IMR-90 (cell line): ENCODE measurements at regions not wholly inside any gene's neighbourhood (a gene's known extent, or its start where the extent isn't known, plus 50 kb on each side); places are given as distances from the start of the nearest gene placed in this dataset.

Experiments
- ATAC-seq: fragments of 200-7000 bp; cut with Tn5 transposase; 2 replicates; pipeline ENCODE4 v1.9.1; 2020; ENCODE audit warnings: low read depth, mild to moderate bottlenecking, moderate library complexity
- BruUV-seq: library from RNA; stranded (reverse); fragments of 400-500 nt; replicated peaks from 2 replicates; lab custom pipeline; 2021; lab: Mats Ljungman, UMichigan
- CTCF ChIA-PET: fragments of 300-600 bp; formaldehyde crosslinking; extraction: SDS; loops from one replicate; lab custom pipeline; 2021; ENCODE audit warnings: antibody characterized with exemption; lab: Yijun Ruan, JAX
- POLR2A ChIA-PET: fragments of 300-600 bp; sonication (Branson Sonifier 250); formaldehyde crosslinking; loops from one replicate; lab custom pipeline; 2022; ENCODE audit warnings: antibody characterized with exemption; ENCODE audit not compliant: unreplicated experiment; lab: Charles Lee
- DNase-seq: peaks from one replicate; pipeline ENCODE4 v3.0.0; 2013
- H2AFZ ChIP-seq: replicated peaks from 2 replicates; pipeline ENCODE3; 2013; ENCODE audit warnings: low read length, mild to moderate bottlenecking; ENCODE audit not compliant: poor library complexity
- H2AK5ac ChIP-seq: 2 replicates; pipeline ENCODE4 v1.6.1; 2013; ENCODE audit warnings: low read depth, low read length, inconsistent platforms
- H2AK9ac ChIP-seq: replicated peaks from 2 replicates; pipeline ENCODE3; 2013; ENCODE audit warnings: mild to moderate bottlenecking, low read depth, low read length, moderate library complexity; ENCODE audit not compliant: poor library complexity
- H2BK120ac ChIP-seq: 2 replicates; pipeline ENCODE4 v1.6.1; 2013; ENCODE audit warnings: low read depth, low read length, inconsistent platforms
- H2BK15ac ChIP-seq: 3 replicates; pipeline ENCODE4 v1.6.1; 2013; ENCODE audit warnings: low read depth, low read length, inconsistent platforms
- H2BK20ac ChIP-seq: 2 replicates; pipeline ENCODE4 v1.6.1; 2013; ENCODE audit warnings: low read depth, mild to moderate bottlenecking, inconsistent platforms, low read length, moderate library complexity
- H2BK5ac ChIP-seq: 2 replicates; pipeline ENCODE4 v1.6.1; 2013; ENCODE audit warnings: mild to moderate bottlenecking, low read depth, low read length, inconsistent platforms; ENCODE audit not compliant: poor library complexity, severe bottlenecking
- H3K14ac ChIP-seq: replicated peaks from 2 replicates; pipeline ENCODE4 v1.6.1; 2013; ENCODE audit warnings: low read depth, low read length, inconsistent platforms
- H3K18ac ChIP-seq: 2 replicates; pipeline ENCODE4 v1.6.1; 2013; ENCODE audit warnings: low read depth, low read length, control low read depth
- H3K23ac ChIP-seq: 2 replicates; pipeline ENCODE4 v1.6.1; 2013; ENCODE audit warnings: low read depth, low read length, inconsistent platforms
- H3K27ac ChIP-seq: 2 replicates; pipeline ENCODE4 v1.5.1; 2013; ENCODE audit warnings: mild to moderate bottlenecking, control low read depth, low read length; ENCODE audit not compliant: insufficient read depth
- H3K27me3 ChIP-seq: 2 replicates; pipeline ENCODE4 v1.6.1; 2013; ENCODE audit warnings: low read length; ENCODE audit not compliant: control insufficient read depth, insufficient read depth
- H3K36me3 ChIP-seq: 2 replicates; pipeline ENCODE4 v1.6.1; 2013; ENCODE audit warnings: low read length, mixed read lengths; ENCODE audit not compliant: control insufficient read depth, insufficient read depth
- H3K4ac ChIP-seq: 2 replicates; pipeline ENCODE4 v1.6.1; 2013; ENCODE audit warnings: low read depth, low read length, inconsistent platforms
- H3K4me1 ChIP-seq: 2 replicates; pipeline ENCODE4 v1.6.1; 2013; ENCODE audit warnings: low read length, mixed read lengths; ENCODE audit not compliant: control insufficient read depth, insufficient read depth
- H3K4me2 ChIP-seq: 2 replicates; pipeline ENCODE4 v1.6.1; 2013; ENCODE audit warnings: low read depth, mild to moderate bottlenecking, control low read depth, low read length, moderate library complexity
- H3K4me3 ChIP-seq: 2 replicates; pipeline ENCODE4 v1.5.1; 2013; ENCODE audit warnings: low read depth, mild to moderate bottlenecking, control low read depth, low read length, moderate library complexity; ENCODE audit not compliant: insufficient read depth
- H3K56ac ChIP-seq: 2 replicates; pipeline ENCODE4 v1.6.1; 2013; ENCODE audit warnings: low read length, inconsistent platforms; ENCODE audit not compliant: insufficient read depth; ENCODE audit errors: extremely low read depth
- H3K79me1 ChIP-seq, 2 experiments: 2 replicates each; pipeline ENCODE4 v1.6.1; 2013; ENCODE audit warnings: low read length in 2 of 2, inconsistent platforms in 1 of 2, low read depth in 1 of 2
- H3K9ac ChIP-seq: 2 replicates; pipeline ENCODE4 v1.6.1; 2013; ENCODE audit warnings: low read depth, low read length, control low read depth
- H3K9me1 ChIP-seq: 2 replicates; pipeline ENCODE4 v1.6.1; 2013; ENCODE audit warnings: low read length, inconsistent platforms; ENCODE audit not compliant: insufficient read depth
- H3K9me3 ChIP-seq: 2 replicates; pipeline ENCODE4 v1.6.1; 2013; ENCODE audit warnings: low read length; ENCODE audit not compliant: control insufficient read depth, insufficient read depth
- H4K20me1 ChIP-seq: 2 replicates; pipeline ENCODE4 v1.6.1; 2013; ENCODE audit warnings: low read length, inconsistent platforms; ENCODE audit not compliant: insufficient read depth
- H4K5ac ChIP-seq: 2 replicates; pipeline ENCODE4 v1.6.1; 2013; ENCODE audit warnings: mild to moderate bottlenecking, low read depth, low read length, control low read depth
- H4K8ac ChIP-seq, 2 experiments: 2 replicates each; pipeline ENCODE4 v1.6.1; 2013; ENCODE audit warnings: low read depth in 2 of 2, low read length in 2 of 2, control low read depth in 1 of 2, inconsistent platforms in 1 of 2
- H4K91ac ChIP-seq: 2 replicates; pipeline ENCODE4 v1.6.1; 2013; ENCODE audit warnings: low read depth, low read length, inconsistent platforms; ENCODE audit not compliant: insufficient read depth
- FOS ChIP-seq: fragments of 150-350 bp; IDR thresholded peaks from 2 replicates; pipeline ENCODE4 v1.6.1; 2016; ENCODE audit warnings: low read depth, low read length
- dilution Hi-C: fragments of 300-500 bp; cut with HindIII; formaldehyde crosslinking; loops from one replicate; pipeline ENCODE4 v1.14.3; 2018; ENCODE audit warnings: low sequenced_read_pairs; ENCODE audit not compliant: unreplicated experiment
- in situ Hi-C: fragments of 300-500 bp; cut with MboI; formaldehyde crosslinking; loops from 3 replicates; pipeline ENCODE4 v1.14.3; 2019; ENCODE audit warnings: low sequenced_read_pairs, inconsistent platforms, mixed read lengths
- intact Hi-C: fragments of 100-400 bp; cut with micrococcal nuclease; formaldehyde crosslinking; loops from 2 replicates; pipeline ENCODE4 v1.10.0; 2022

- Histone ChIP-seq H2AK9ac (no peak overlapping the region), H2BK20ac (no peak overlapping the region), H2BK120ac (no peak overlapping the region), H3K27ac (no peak overlapping the region), H3K23ac (no peak overlapping the region), H4K5ac (no peak overlapping the region), H3K9me1 (no peaks in the 10 kb centered on the region), H2BK15ac (no peak overlapping the region), H3K14ac (no peak overlapping the region), H2BK5ac (no peak overlapping the region), H3K79me1 (no peaks in the 10 kb centered on the region), H3K56ac (no peak overlapping the region), H3K36me3 (no peaks in the 10 kb centered on the region), H3K4me1 (no peaks in the 10 kb centered on the region), H3K9me3 (peaks cover 7% of the 10 kb centered on the region), H3K4ac (no peak overlapping the region), H2AFZ (no peak overlapping the region), H3K9ac (no peak overlapping the region), H4K20me1 (no peaks in the 10 kb centered on the region), H4K91ac (no peak overlapping the region), H3K4me2 (no peak overlapping the region), H3K27me3 (no peaks in the 10 kb centered on the region), H3K18ac (no peak overlapping the region), H2AK5ac (no peak overlapping the region), H4K8ac (no peak overlapping the region), H3K4me3 (no peak overlapping the region)
- no TSS peak for BruUV-seq
- no peak for TF ChIP-seq FOS
- ATAC-seq (no peak), DNase-seq (no peak)
- POLR2A ChIA-PET: no interaction called here
- dilution Hi-C loops (no loop called here), in situ Hi-C loops (no loop called here), intact Hi-C loops (no loop called here)
- CTCF ChIA-PET: no interaction called here
Observed at GRCh38 chr18:43506935-43507334, 229.6 kb upstream of the SYT4 start.
